Neural cell (in vitro differentiated cells): ENCODE measurements at regions not wholly inside any gene's neighbourhood (a gene's known extent, or its start where the extent isn't known, plus 50 kb on each side); places are given as distances from the start of the nearest gene placed in this dataset.

Source experiments
- CTCF ChIP-seq: fragments of 450-650 bp; IDR thresholded peaks from 2 replicates; pipeline ENCODE4 v1.5.1; 2014; ENCODE audit warnings: antibody characterized with exemption, mild to moderate bottlenecking, moderate library complexity; ENCODE audit not compliant: poor library complexity, severe bottlenecking
- EZH2 ChIP-seq: fragments of 200-600, 300-800 bp; shearing (Covaris generic), sonication (generic); IDR thresholded peaks from 2 replicates; pipeline ENCODE4 v1.6.1; 2014; ENCODE audit warnings: antibody characterized with exemption, low read length, borderline replicate concordance, mild to moderate bottlenecking; ENCODE audit not compliant: insufficient read depth, poor library complexity, severe bottlenecking
- POLR2AphosphoS5 ChIP-seq: IDR thresholded peaks from 2 replicates; pipeline ENCODE4 v1.6.1; 2012
- TAF1 ChIP-seq: IDR thresholded peaks from 2 replicates; pipeline ENCODE4 v1.6.1; 2012; ENCODE audit warnings: low read depth

GRCh38 chr7:96503597-96503996, 181.7 kb upstream of the SLC25A13 start:
- TF ChIP-seq CTCF (no peak), TAF1 (no peak), EZH2 (no peak), POLR2AphosphoS5 (no peak)
